HFF-Myc (cell line): ENCODE measurements at regions not wholly inside any gene's neighbourhood (a gene's known extent, or its start where the extent isn't known, plus 50 kb on each side); places are given as distances from the start of the nearest gene placed in this dataset.
A peak's percentile ranks its signal among the peaks of the same experiment; 100 is the strongest.

Source experiments
- DNase-seq: peaks from one replicate; pipeline ENCODE4 v3.0.0-alpha.2; 2011; ENCODE audit warnings: low read depth; ENCODE audit errors: extremely low read depth
- H3K4me3 ChIP-seq: replicated peaks from 2 replicates; pipeline ENCODE4 v1.5.1; 2011; ENCODE audit warnings: low read depth, mild to moderate bottlenecking, control low read depth, low read length
- TF ChIP-seq, protein P1 (sequence below): IDR thresholded peaks from 2 replicates; pipeline ENCODE4 v1.5.1; 2012; ENCODE audit warnings: mild to moderate bottlenecking, low read depth, low read length, control low read depth; ENCODE audit errors: missing control alignments

DNA sequence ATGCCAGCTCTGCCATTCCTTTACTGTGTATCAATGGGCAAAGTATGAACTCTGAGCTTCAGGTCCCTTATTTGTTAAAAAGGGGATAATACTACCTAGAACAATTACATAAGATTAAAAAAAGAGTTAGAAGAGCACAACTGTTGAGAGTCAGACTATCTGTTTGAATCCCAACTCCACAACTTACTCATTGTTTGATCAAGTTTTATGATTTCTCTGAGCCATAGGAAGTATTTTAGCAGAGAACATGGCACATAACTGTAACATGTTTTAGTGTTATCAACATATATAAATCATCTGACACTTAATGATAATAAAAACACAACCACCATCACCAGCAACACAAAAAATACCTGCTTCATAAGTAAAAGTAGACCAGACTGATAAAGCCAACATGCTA is 421.3 kb downstream of the ZFHX3 start:
- TF ChIP-seq, protein P1, sequence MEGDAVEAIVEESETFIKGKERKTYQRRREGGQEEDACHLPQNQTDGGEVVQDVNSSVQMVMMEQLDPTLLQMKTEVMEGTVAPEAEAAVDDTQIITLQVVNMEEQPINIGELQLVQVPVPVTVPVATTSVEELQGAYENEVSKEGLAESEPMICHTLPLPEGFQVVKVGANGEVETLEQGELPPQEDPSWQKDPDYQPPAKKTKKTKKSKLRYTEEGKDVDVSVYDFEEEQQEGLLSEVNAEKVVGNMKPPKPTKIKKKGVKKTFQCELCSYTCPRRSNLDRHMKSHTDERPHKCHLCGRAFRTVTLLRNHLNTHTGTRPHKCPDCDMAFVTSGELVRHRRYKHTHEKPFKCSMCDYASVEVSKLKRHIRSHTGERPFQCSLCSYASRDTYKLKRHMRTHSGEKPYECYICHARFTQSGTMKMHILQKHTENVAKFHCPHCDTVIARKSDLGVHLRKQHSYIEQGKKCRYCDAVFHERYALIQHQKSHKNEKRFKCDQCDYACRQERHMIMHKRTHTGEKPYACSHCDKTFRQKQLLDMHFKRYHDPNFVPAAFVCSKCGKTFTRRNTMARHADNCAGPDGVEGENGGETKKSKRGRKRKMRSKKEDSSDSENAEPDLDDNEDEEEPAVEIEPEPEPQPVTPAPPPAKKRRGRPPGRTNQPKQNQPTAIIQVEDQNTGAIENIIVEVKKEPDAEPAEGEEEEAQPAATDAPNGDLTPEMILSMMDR, result no peak
- H3K4me3 ChIP-seq, result no peak overlapping the region
- no peak for DNase-seq

DNA sequence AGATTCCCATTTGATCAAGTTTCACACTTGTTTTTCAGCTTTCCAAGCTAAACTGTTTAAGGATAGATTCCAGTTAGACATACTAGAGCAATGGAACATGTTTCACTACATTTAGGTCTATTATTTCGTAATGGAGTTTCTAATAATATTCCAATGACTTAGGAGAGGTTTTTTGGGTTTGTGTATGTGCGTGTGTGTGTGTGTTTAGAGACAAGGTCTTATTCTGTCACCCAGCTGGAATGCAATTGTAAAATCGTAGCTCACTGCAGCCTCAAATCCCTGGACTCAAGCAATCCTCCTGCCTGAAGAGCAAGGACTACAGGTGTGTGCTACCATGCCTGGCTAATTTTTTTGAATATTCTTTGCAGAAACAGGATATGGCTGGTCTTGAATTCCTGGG is 426.3 kb downstream of the ZFHX3 start:
- TF ChIP-seq, protein P1, result no peak
- no peak overlapping the region for H3K4me3 ChIP-seq
- no peak for DNase-seq

DNA sequence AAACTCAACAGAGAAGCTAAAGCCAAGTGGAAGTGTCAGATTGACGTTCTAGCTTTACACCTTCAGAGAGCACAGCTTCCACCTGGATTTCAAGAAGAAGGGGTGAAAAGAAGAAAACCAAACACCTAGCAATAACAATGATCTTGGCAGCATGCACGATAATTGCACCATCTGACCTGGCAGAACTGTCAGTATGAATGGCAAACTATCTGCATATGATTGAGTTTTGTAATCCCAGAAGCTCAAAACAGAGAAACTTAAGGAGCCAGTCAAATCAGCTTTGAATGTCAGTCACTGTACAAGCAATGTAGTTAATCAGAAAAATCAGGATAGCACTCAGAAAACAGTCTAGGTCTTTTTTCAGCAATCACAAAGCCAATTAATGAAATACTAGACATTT is 427.1 kb downstream of the ZFHX3 start:
- DNase-seq, result no peak
- TF ChIP-seq, protein P1, result no peak
- no peak overlapping the region for H3K4me3 ChIP-seq

DNA sequence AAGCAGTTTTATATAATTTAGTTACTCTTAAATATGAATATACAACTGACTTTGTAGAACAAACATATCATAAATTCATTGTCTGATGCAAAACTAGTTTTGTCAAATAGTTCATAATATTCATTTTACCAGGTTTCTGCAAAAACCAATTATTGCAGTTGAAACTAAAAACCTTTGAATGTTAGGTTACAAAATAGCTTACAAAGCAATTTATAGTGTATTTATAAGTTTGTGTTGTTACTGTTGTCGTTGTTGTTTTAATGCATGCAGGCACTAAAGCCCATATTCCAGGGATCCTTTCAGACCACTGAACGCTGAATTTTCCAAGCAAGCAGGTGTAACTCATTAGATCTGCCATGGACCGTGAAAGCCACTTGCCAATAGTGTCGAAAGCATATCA is 427.6 kb downstream of the ZFHX3 start:
- TF ChIP-seq, protein P1, result no peak

DNA sequence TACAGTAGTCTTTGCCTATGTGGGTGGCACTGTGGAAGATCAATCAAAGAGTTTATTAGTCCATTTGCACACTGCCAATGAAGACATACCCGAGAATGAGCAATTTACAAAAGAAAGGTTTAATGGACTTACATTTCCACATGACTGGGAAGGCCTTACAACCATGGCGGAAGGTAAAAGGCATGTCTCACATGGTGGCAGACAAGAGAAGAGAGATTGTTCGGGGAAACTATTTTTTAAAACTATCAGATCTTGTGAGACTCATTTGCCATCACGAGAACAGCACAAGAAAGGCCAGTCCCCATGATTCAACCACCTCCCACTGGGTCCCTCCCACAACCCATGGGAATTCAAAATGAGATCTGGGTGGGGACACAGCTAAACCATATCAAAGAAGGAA is 432.1 kb downstream of the ZFHX3 start:
- DNase-seq, result no peak
- TF ChIP-seq, protein P1, result no peak
- no peak overlapping the region for H3K4me3 ChIP-seq

More for the DNA sequence above, 427.6 kb downstream of the ZFHX3 start:
- no peak overlapping the region for H3K4me3 ChIP-seq
- DNase-seq, result no peak

DNA sequence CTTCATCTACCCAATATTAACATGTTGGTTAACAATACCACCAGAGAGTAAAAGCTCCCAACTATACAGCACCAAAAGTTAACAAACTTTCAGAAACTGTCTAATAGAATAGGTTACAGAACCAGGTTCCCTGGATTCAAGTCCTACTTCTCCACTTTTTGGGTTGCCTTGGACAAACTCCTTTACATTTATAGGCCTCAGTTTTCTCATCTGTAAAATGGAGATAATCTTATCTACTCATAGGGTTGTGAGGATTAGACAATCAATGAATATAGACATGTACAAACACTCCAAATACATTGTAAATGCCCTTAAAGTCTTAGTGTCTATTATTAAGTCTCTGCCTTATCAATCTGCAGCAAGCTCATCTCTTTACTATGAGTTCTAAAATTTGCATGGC is 435.2 kb downstream of the ZFHX3 start:
- TF ChIP-seq, protein P1, result no peak
- DNase-seq, result no peak
- H3K4me3 ChIP-seq, result no peak overlapping the region

DNA sequence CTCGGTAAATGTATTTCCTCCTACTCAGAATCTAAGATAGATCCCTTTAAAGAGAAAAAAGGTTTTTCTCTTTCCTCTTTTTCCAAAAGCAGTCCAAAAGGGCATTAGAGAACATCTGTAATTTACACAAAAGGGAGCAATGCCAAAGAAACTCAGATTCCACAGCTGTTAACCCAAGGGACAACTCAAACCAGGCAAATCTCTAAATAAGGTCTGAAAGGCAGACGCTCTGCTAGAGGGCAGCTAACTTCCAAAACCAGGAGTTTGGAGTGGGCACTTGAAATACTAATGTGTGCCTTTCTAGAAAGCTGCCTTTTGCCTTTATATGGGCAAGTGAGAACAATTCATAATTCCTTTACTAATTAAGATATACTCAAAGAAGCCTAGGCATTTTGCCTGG is 435.7 kb downstream of the ZFHX3 start:
- TF ChIP-seq, protein P1, result no peak
- no peak overlapping the region for H3K4me3 ChIP-seq
- DNase-seq, result peak; percentile 32
